Transverse colon (tissue), 4 donors: ENCODE measurements at regions not wholly inside any gene's neighbourhood (a gene's known extent, or its start where the extent isn't known, plus 50 kb on each side); places are given as distances from the start of the nearest gene placed in this dataset.

Source experiments
- DNase-seq: peaks from one replicate; pipeline ENCODE4 v3.0.0-alpha.2; 2019
- H3K27ac ChIP-seq, 4 donors: fragments of 200-600 bp; sonication (generic); 2 replicates each; pipeline ENCODE4 v1.5.1; 2016 to 2018; ENCODE audit warnings: inconsistent platforms in 4 of 4
- H3K27me3 ChIP-seq: fragments of 200-600 bp; sonication (generic); 2 replicates; pipeline ENCODE4 v1.5.1; 2017; ENCODE audit warnings: inconsistent platforms
- H3K36me3 ChIP-seq, 4 donors: fragments of 200-600 bp; sonication (generic); 2 replicates each; pipeline ENCODE4 v1.5.1; 2017 to 2019; ENCODE audit warnings: inconsistent platforms in 4 of 4
- H3K4me1 ChIP-seq, 4 donors: fragments of 200-600 bp; sonication (generic); 2 replicates each; pipeline ENCODE4 v1.5.1; 2017 to 2020; ENCODE audit warnings: inconsistent platforms in 4 of 4
- H3K4me3 ChIP-seq, 4 donors: fragments of 200-600 bp; sonication (generic); 1 replicate in 1 of 4; 2 replicates in 3 of 4; pipeline versions ENCODE4 v1.5.1 to v1.6.1; 2017 to 2019; ENCODE audit warnings: inconsistent platforms in 4 of 4
- H3K9me3 ChIP-seq, 2 donors: fragments of 200-600 bp; sonication (generic); 2 replicates each; pipeline ENCODE4 v1.5.1; 2017 to 2019; ENCODE audit warnings: inconsistent platforms in 2 of 2
- EP300 ChIP-seq: sonication (generic); formaldehyde crosslinking; IDR thresholded peaks from one replicate; pipeline ENCODE4 v1.6.1; 2017; ENCODE audit warnings: antibody characterized with exemption, low read depth
- POLR2A ChIP-seq: fragments of 450-650 bp; IDR thresholded peaks from one replicate; pipeline ENCODE4 v1.6.1; 2016; ENCODE audit warnings: antibody characterized with exemption, mild to moderate bottlenecking, moderate library complexity
- POLR2AphosphoS5 ChIP-seq, 3 donors: sonication (generic); formaldehyde crosslinking; IDR thresholded peaks; one replicate each; pipeline ENCODE4 v1.6.1; 2016; ENCODE audit warnings: antibody characterized with exemption in 3 of 3
- WGBS, 2 donors: methylation state at CpG; one replicate each; pipeline ENCODE4 v1.1.5; 2018; ENCODE audit warnings: low coverage in 1 of 2; 5-methylcytosine and 5-hydroxymethylcytosine counted together
- in situ Hi-C, 4 donors: fragments of 200-750 bp; cut with MboI; loops; one replicate each; pipeline versions ENCODE4 v1.15.0 to v1.15.1; 2017; ENCODE audit warnings: low sequenced_read_pairs in 3 of 4, low pct_ligation_motif_present in 1 of 4, low pct_unique_long_range_greater_than_20kb in 1 of 4
- intact Hi-C: fragments of 100-400 bp; cut with DNase I; formaldehyde crosslinking; loops from one replicate; pipeline ENCODE4 v1.15.1; 2023; ENCODE audit warnings: low total_unique reads
- TF ChIP-seq, protein P1 (sequence below), 5 experiments: fragments of 200-600 bp in 3 of 5; fragments of 450-650 bp in 2 of 5; sonication (generic) in 3 of 5; IDR thresholded peaks; 1 replicate in 2 of 5; 2 replicates in 3 of 5; pipeline ENCODE4 v1.5.1; 2016 to 2017; ENCODE audit warnings: antibody characterized with exemption in 5 of 5, inconsistent platforms in 3 of 5, mild to moderate bottlenecking in 2 of 5, moderate library complexity in 1 of 5

- Histone ChIP-seq H3K27ac (no peak overlapping the region), H3K36me3 (no peaks in the 10 kb centered on the region), H3K27me3 (no peaks in the 10 kb centered on the region), H3K9me3 (no peaks in the 10 kb centered on the region), H3K4me3 (no peak overlapping the region), H3K4me1 (no peaks in the 10 kb centered on the region)
- TF ChIP-seq POLR2AphosphoS5 (IDR thresholded peaks at IDR 0.05): no peak
- no peak for TF ChIP-seq EP300
- in situ Hi-C loops (loop anchor here in 1 of 4 donors (25.0 kb wide), 1 partner anchor 106 kb away; no protein-coding TSS in a partner anchor), intact Hi-C loops (no loop called here)
- no peak for DNase-seq
- WGBS, 2 donors: 66 to 68% methylated on average over 7 to 10 of the region's 10 CpGs
Observed at GRCh38 chr17:14856176-14856575, 408.9 kb downstream of the PMP22 start.

GRCh38 chr17:14854691-14855090, 410.4 kb downstream of the PMP22 start:
- Histone ChIP-seq H3K27ac (no peak overlapping the region), H3K27me3 (no peaks in the 10 kb centered on the region), H3K4me3 (no peak overlapping the region), H3K36me3 (no peaks in the 10 kb centered on the region), H3K4me1 (no peaks in the 10 kb centered on the region), H3K9me3 (no peaks in the 10 kb centered on the region)
- TF ChIP-seq POLR2AphosphoS5 (IDR thresholded peaks at IDR 0.05): no peak
- TF ChIP-seq EP300: no peak
- WGBS, 2 donors: 85 to 97% methylated on average over 4 of the region's 4 CpGs
- no peak for DNase-seq
- in situ Hi-C loops: loop anchor here in 1 of 4 donors (25.0 kb wide), 1 partner anchor 108 kb away; no protein-coding TSS in a partner anchor
- intact Hi-C loops: no loop called here

DNA sequence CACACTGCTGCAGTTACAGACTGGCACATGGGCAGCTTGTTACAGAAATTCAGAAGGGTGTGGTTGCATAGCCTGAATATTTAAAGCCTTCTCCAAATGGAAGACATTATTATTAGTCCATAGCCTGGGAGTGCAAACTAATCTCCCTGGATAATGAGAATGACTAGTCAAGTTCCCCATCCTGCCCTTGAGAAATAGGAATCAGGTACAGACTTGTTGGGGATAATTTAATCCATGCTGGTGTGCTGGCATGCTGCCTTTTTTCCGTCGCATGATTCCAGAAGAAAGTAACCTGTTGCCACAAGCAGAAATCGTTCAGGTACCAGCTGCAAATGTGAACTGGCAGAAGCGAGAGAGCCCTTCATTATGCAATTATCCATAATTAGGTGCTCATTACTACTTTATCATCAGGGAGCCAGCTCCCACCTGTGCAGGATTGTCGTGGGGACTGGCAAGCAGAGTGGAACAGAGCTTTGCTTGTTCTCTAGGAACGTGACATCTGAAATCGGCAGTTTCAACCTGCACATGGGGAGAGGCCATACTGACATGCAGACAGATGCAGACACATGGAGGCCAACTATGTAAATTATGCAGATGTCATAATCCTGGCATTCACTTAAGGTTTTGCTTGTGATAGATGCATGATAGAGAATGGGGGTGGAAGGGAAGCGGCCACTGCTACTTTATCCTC, 419.4 kb downstream of the PMP22 start:
- no peak for DNase-seq
- Histone ChIP-seq H3K4me1 (no peaks in the 10 kb centered on the region), H3K9me3 (no peaks in the 10 kb centered on the region), H3K36me3 (no peaks in the 10 kb centered on the region), H3K4me3 (no peak overlapping the region), H3K27ac (no peak overlapping the region), H3K27me3 (peaks cover 3% of the 10 kb centered on the region)
- intact Hi-C loops: loop anchor here (10.0 kb wide), 1 partner anchor 861 kb away; no protein-coding TSS in a partner anchor
- in situ Hi-C loops: no loop called here
- WGBS, 2 donors: 51 to 62% methylated on average over 2 to 8 of the region's 8 CpGs
- TF ChIP-seq POLR2AphosphoS5 (IDR thresholded peaks at IDR 0.05) (no peak), EP300 (no peak), POLR2A (no peak)
- TF ChIP-seq, protein P1, sequence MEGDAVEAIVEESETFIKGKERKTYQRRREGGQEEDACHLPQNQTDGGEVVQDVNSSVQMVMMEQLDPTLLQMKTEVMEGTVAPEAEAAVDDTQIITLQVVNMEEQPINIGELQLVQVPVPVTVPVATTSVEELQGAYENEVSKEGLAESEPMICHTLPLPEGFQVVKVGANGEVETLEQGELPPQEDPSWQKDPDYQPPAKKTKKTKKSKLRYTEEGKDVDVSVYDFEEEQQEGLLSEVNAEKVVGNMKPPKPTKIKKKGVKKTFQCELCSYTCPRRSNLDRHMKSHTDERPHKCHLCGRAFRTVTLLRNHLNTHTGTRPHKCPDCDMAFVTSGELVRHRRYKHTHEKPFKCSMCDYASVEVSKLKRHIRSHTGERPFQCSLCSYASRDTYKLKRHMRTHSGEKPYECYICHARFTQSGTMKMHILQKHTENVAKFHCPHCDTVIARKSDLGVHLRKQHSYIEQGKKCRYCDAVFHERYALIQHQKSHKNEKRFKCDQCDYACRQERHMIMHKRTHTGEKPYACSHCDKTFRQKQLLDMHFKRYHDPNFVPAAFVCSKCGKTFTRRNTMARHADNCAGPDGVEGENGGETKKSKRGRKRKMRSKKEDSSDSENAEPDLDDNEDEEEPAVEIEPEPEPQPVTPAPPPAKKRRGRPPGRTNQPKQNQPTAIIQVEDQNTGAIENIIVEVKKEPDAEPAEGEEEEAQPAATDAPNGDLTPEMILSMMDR (IDR thresholded peaks at IDR 0.05): no peak

- H3K27ac ChIP-seq: no peak overlapping the region
- WGBS, 2 donors: 84 to 94% methylated on average over 2 to 8 of the region's 8 CpGs
- no peak overlapping the region for H3K4me3 ChIP-seq
- no peaks in the 10 kb centered on the region for H3K27me3 ChIP-seq
- H3K36me3 ChIP-seq: no peaks in the 10 kb centered on the region
- TF ChIP-seq POLR2A (no peak), EP300 (no peak), POLR2AphosphoS5 (IDR thresholded peaks at IDR 0.05) (no peak)
- TF ChIP-seq, protein P1 (IDR thresholded peaks at IDR 0.05): no peak
- intact Hi-C loops (loop anchor here (10.0 kb wide), 1 partner anchor 858 kb away; no protein-coding TSS in a partner anchor), in situ Hi-C loops (no loop called here)
- H3K9me3 ChIP-seq: no peaks in the 10 kb centered on the region
- no peaks in the 10 kb centered on the region for H3K4me1 ChIP-seq
- no peak for DNase-seq
Observed at GRCh38 chr17:14843086-14843795, 421.9 kb downstream of the PMP22 start.

GRCh38 chr17:14840616-14841231, 424.4 kb downstream of the PMP22 start:
- Histone ChIP-seq H3K36me3 (no peaks in the 10 kb centered on the region), H3K27ac (no peak overlapping the region), H3K4me3 (no peak overlapping the region), H3K9me3 (no peaks in the 10 kb centered on the region), H3K27me3 (no peaks in the 10 kb centered on the region), H3K4me1 (no peaks in the 10 kb centered on the region)
- intact Hi-C loops (loop anchor here (10.0 kb wide), 1 partner anchor 856 kb away; no protein-coding TSS in a partner anchor), in situ Hi-C loops (no loop called here)
- DNase-seq: no peak
- WGBS, 2 donors: 80 to 91% methylated on average over 3 of the region's 3 CpGs
- no peak for TF ChIP-seq EP300
- TF ChIP-seq, protein P1 (IDR thresholded peaks at IDR 0.05): no peak
- TF ChIP-seq POLR2A: no peak
- no peak for TF ChIP-seq POLR2AphosphoS5 (IDR thresholded peaks at IDR 0.05)
